Peyer's patch (tissue), 4 donors: ENCODE measurements at regions not wholly inside any gene's neighbourhood (a gene's known extent, or its start where the extent isn't known, plus 50 kb on each side); places are given as distances from the start of the nearest gene placed in this dataset.

ENCODE experiments used
- CTCF ChIP-seq, 6 experiments: fragments of 450-650 bp in 4 of 6; fragments of 200-600 bp in 2 of 6; sonication (generic) in 1 of 6; IDR thresholded peaks; one replicate each; pipeline ENCODE4 v1.5.1; 2017 to 2019; ENCODE audit warnings: antibody characterized with exemption in 6 of 6, mild to moderate bottlenecking in 3 of 6, moderate library complexity in 1 of 6
- POLR2A ChIP-seq, 2 donors: fragments of 450-650 bp; IDR thresholded peaks; one replicate each; pipeline ENCODE4 v1.5.1; 2017; ENCODE audit warnings: antibody characterized with exemption in 2 of 2, mild to moderate bottlenecking in 2 of 2, moderate library complexity in 2 of 2

DNA sequence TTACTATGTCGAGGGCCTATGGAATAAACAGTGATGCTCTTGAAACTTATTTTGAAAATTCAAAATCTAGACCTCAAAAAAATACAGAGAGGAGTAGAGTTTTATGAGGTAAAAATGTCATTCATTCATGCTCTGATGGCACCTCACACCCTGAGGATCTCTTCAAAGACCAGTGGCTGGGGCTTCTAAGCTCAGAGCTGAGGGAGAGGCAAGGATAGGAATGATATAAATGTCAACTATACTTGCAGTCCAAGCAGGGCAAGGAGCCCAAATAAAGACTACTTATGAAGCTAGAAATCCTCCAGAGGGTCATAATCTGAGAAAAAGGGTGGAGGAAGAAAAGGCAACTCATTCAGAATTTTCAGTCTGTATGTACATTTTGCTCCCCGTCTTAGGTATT, 136.7 kb upstream of the CARMIL1 start:
- TF ChIP-seq CTCF (IDR thresholded peaks at IDR 0.05) = no peak
- no peak for TF ChIP-seq POLR2A (IDR thresholded peaks at IDR 0.05)
